ENCODE measurements at regions not wholly inside any gene's neighbourhood (a gene's known extent, or its start where the extent isn't known, plus 50 kb on each side); places are given as distances from the start of the nearest gene placed in this dataset.

DNA sequence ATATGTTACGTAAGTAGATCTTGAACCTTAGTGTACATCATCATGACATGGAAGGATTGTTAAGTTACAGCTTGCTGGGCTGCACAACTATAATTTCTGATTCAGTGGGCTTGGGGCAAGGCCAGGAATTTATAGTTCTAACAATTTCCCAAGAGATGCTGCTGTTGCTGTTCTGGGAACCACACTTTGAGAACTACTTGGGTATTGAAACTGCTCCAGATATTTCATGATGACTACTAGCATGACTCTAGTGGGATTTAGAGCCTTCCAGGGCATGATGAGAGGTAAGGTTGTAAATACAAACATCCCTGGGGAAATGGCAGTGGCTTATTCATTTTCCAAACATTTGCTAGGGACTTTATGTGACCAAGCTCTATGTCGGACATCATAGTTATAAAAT, 904.8 kb upstream of the SEL1L start:
- TF ChIP-seq POLR2AphosphoS5 (IDR thresholded peaks at IDR 0.05; ENCODE audit: low read depth, low read length) (no peak), TAF1 (IDR thresholded peaks at IDR 0.05; ENCODE audit: borderline replicate concordance, insufficient read depth, low read length) (no peak), FOXP2 (optimal IDR thresholded peaks at IDR 0.05; ENCODE audit: borderline replicate concordance, extremely low read depth, extremely low read length, insufficient read depth) (no peak)
- TF ChIP-seq, protein P1, sequence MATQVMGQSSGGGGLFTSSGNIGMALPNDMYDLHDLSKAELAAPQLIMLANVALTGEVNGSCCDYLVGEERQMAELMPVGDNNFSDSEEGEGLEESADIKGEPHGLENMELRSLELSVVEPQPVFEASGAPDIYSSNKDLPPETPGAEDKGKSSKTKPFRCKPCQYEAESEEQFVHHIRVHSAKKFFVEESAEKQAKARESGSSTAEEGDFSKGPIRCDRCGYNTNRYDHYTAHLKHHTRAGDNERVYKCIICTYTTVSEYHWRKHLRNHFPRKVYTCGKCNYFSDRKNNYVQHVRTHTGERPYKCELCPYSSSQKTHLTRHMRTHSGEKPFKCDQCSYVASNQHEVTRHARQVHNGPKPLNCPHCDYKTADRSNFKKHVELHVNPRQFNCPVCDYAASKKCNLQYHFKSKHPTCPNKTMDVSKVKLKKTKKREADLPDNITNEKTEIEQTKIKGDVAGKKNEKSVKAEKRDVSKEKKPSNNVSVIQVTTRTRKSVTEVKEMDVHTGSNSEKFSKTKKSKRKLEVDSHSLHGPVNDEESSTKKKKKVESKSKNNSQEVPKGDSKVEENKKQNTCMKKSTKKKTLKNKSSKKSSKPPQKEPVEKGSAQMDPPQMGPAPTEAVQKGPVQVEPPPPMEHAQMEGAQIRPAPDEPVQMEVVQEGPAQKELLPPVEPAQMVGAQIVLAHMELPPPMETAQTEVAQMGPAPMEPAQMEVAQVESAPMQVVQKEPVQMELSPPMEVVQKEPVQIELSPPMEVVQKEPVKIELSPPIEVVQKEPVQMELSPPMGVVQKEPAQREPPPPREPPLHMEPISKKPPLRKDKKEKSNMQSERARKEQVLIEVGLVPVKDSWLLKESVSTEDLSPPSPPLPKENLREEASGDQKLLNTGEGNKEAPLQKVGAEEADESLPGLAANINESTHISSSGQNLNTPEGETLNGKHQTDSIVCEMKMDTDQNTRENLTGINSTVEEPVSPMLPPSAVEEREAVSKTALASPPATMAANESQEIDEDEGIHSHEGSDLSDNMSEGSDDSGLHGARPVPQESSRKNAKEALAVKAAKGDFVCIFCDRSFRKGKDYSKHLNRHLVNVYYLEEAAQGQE (IDR thresholded peaks at IDR 0.05; ENCODE audit: insufficient read depth in 1 of 2, low read depth in 2 of 2, low read length in 2 of 2): no peak
